Stimulated activated naive B cell treated with anti-CD40 and anti-IgM and Interleukin-4, amounts not matched to agents 10 μg/mL and 1 μg/mL and 100 μg/mL, for 72 hours (primary cell): ENCODE measurements at regions not wholly inside any gene's neighbourhood (a gene's known extent, or its start where the extent isn't known, plus 50 kb on each side); places are given as distances from the start of the nearest gene placed in this dataset.

Source experiments
- ATAC-seq, 2 donors: fragments of 150-1000 bp; cut with Tn5 transposase; replicated peaks; 2 replicates each; pipeline ENCODE4 v1.10.0; 2021; ENCODE audit warnings: moderate library complexity in 1 of 2
- DNase-seq: peaks from one replicate; pipeline ENCODE4 v3.0.0; 2021
- H3K27ac Mint-ChIP-seq: one replicate; pipeline ENCODE4 v1.8.0; 2022; ENCODE audit warnings: mild to moderate bottlenecking, mixed read lengths
- H3K27me3 Mint-ChIP-seq, 2 donors: one replicate each; pipeline ENCODE4 v1.8.0; 2022; ENCODE audit warnings: mixed read lengths in 2 of 2
- H3K36me3 Mint-ChIP-seq, 2 donors: one replicate each; pipeline ENCODE4 v1.8.0; 2022; ENCODE audit warnings: mixed read lengths in 2 of 2, mild to moderate bottlenecking in 1 of 2
- H3K4me1 Mint-ChIP-seq, 2 donors: one replicate each; pipeline ENCODE4 v1.8.0; 2022; ENCODE audit warnings: mixed read lengths in 2 of 2, mild to moderate bottlenecking in 1 of 2
- H3K4me3 Mint-ChIP-seq, 2 donors: one replicate each; pipeline ENCODE4 v1.8.0; 2022; ENCODE audit warnings: mild to moderate bottlenecking in 2 of 2, mixed read lengths in 2 of 2, moderate library complexity in 1 of 2
- H3K9me3 Mint-ChIP-seq, 2 donors: one replicate each; pipeline ENCODE4 v1.8.0; 2022; ENCODE audit warnings: mixed read lengths in 2 of 2, mild to moderate bottlenecking in 1 of 2

- H3K36me3 Mint-ChIP-seq: no peaks in the 10 kb centered on the region
- H3K27me3 Mint-ChIP-seq: no peaks in the 10 kb centered on the region
- DNase-seq (no peak), ATAC-seq (no peak)
- H3K4me1 Mint-ChIP-seq: no peaks in the 10 kb centered on the region
- no peak overlapping the region for H3K27ac Mint-ChIP-seq
- peaks cover 1 to 3% of the 10 kb centered on the region in 2 donors for H3K9me3 Mint-ChIP-seq
- no peak overlapping the region for H3K4me3 Mint-ChIP-seq
Observed at GRCh38 chr19:31659897-31660210, 310.6 kb upstream of the TSHZ3 start.

- Mint-ChIP-seq H3K27ac (no peak overlapping the region), H3K4me3 (no peak overlapping the region), H3K36me3 (no peaks in the 10 kb centered on the region), H3K9me3 (no peaks in the 10 kb centered on the region), H3K27me3 (no peaks in the 10 kb centered on the region), H3K4me1 (no peaks in the 10 kb centered on the region)
- ATAC-seq (no peak), DNase-seq (no peak)
Observed at GRCh38 chr19:31664096-31664495, 314.9 kb upstream of the TSHZ3 start.

GRCh38 chr19:31664997-31665396 lies 315.8 kb upstream of the TSHZ3 start:
- ATAC-seq (no peak), DNase-seq (no peak)
- Mint-ChIP-seq H3K9me3 (no peaks in the 10 kb centered on the region), H3K27me3 (no peaks in the 10 kb centered on the region), H3K4me1 (no peaks in the 10 kb centered on the region), H3K4me3 (no peak overlapping the region), H3K27ac (no peak overlapping the region), H3K36me3 (no peaks in the 10 kb centered on the region)

- ATAC-seq (no peak), DNase-seq (no peak)
- H3K4me1 Mint-ChIP-seq: no peaks in the 10 kb centered on the region
- H3K27ac Mint-ChIP-seq: no peak overlapping the region
- H3K4me3 Mint-ChIP-seq: no peak overlapping the region
- H3K36me3 Mint-ChIP-seq: no peaks in the 10 kb centered on the region
- H3K9me3 Mint-ChIP-seq: no peaks in the 10 kb centered on the region
- H3K27me3 Mint-ChIP-seq: no peaks in the 10 kb centered on the region
Observed at GRCh38 chr19:31666126-31666525, 316.9 kb upstream of the TSHZ3 start.

DNA sequence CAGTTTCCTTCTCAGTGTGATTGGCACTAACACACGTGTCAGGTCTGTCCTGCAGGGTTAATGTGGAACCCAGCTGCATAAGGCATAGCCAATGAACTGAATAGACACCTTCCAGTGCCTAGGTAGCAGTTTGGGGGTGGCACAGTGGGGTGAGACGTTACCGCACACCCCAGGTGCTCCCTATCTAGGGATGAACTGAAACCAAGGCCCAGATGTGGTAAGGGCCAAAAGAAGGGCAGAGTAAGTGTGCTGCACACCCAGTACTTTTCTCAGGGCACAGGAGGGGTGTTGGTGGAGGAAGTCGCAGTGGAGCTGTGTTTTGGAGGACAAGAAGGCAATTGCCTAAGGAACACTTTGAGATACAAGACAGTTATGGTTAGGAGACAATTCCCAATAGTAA lies 317.9 kb upstream of the TSHZ3 start:
- no peaks in the 10 kb centered on the region for H3K27me3 Mint-ChIP-seq

GRCh38 chr19:31668921-31669320 lies 319.7 kb upstream of the TSHZ3 start:
- Mint-ChIP-seq H3K9me3 (no peaks in the 10 kb centered on the region), H3K4me3 (no peak overlapping the region), H3K27ac (no peak overlapping the region), H3K27me3 (no peaks in the 10 kb centered on the region), H3K4me1 (no peaks in the 10 kb centered on the region), H3K36me3 (no peaks in the 10 kb centered on the region)
- ATAC-seq (no peak), DNase-seq (no peak)

More for the DNA sequence above, 317.9 kb upstream of the TSHZ3 start:
- no peak for DNase-seq
- Mint-ChIP-seq H3K27ac (no peak overlapping the region), H3K4me1 (no peaks in the 10 kb centered on the region), H3K9me3 (no peaks in the 10 kb centered on the region), H3K4me3 (no peak overlapping the region), H3K36me3 (no peaks in the 10 kb centered on the region)
- no peak for ATAC-seq

DNA sequence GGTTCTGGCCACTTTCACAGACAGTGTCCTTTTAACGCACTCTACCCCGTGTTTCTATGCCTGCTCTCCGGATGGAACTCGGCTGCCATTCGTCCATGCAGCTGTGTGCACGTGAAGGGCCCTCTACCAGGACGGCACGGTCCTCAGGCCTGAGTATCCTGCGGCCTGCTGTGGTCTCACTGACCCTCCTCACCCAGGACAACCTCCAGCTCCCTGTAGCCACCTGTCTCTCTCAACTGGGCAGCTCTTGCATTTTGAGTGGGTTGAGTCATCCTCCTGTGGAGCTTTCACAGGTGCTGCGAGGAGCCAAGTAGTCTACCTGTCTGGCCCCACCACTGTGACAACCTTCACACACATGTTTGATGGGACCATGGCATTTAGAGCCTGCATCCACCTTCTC lies 321.7 kb upstream of the TSHZ3 start:
- H3K27ac Mint-ChIP-seq: no peak overlapping the region
- no peaks in the 10 kb centered on the region for H3K36me3 Mint-ChIP-seq
- no peak overlapping the region for H3K4me3 Mint-ChIP-seq
- DNase-seq: no peak
- ATAC-seq: no peak
- no peaks in the 10 kb centered on the region for H3K9me3 Mint-ChIP-seq
- no peaks in the 10 kb centered on the region for H3K4me1 Mint-ChIP-seq
- H3K27me3 Mint-ChIP-seq: no peaks in the 10 kb centered on the region

GRCh38 chr19:31671411-31672035 lies 322.3 kb upstream of the TSHZ3 start:
- no peak for ATAC-seq
- Mint-ChIP-seq H3K27ac (no peak overlapping the region), H3K36me3 (no peaks in the 10 kb centered on the region), H3K4me3 (no peak overlapping the region), H3K4me1 (no peaks in the 10 kb centered on the region), H3K27me3 (no peaks in the 10 kb centered on the region), H3K9me3 (no peaks in the 10 kb centered on the region)
- DNase-seq: no peak

DNA sequence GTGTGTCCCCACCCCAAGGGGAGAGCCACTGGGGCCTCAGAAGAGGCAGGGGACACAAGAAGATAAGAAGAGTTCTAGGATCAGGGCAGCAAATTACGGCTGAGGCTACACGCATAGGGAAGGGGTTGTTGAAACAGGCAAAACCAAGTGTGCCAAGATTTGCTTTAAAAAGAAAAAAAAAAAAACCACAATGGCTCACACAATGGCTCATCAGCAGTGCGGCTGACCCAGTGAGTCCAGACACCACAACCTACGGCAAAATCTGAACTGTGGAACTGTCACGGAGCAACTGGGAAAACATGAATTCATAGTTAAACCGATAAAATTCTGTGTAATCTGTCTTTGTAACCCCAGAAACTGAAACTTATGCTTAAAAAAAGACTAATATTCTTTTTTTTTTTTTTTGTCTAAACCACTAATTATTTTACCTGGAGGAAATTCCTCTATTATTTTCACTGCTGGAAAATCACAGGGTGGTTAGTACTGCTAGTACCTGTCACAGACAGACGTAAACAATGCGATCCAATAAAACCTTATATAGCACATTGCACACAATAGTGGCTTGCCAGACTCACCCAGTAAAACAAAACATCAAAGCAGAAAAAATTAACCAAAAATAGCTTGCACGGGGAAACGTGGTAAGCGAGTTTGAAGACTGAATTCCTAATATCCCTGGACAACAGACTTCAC lies 325.4 kb upstream of the TSHZ3 start:
- Mint-ChIP-seq H3K4me1 (no peaks in the 10 kb centered on the region), H3K4me3 (no peak overlapping the region), H3K36me3 (no peaks in the 10 kb centered on the region), H3K27ac (no peak overlapping the region), H3K27me3 (no peaks in the 10 kb centered on the region), H3K9me3 (peaks cover 0 to 2% of the 10 kb centered on the region in 2 donors)
- ATAC-seq (no peak), DNase-seq (no peak)

DNA sequence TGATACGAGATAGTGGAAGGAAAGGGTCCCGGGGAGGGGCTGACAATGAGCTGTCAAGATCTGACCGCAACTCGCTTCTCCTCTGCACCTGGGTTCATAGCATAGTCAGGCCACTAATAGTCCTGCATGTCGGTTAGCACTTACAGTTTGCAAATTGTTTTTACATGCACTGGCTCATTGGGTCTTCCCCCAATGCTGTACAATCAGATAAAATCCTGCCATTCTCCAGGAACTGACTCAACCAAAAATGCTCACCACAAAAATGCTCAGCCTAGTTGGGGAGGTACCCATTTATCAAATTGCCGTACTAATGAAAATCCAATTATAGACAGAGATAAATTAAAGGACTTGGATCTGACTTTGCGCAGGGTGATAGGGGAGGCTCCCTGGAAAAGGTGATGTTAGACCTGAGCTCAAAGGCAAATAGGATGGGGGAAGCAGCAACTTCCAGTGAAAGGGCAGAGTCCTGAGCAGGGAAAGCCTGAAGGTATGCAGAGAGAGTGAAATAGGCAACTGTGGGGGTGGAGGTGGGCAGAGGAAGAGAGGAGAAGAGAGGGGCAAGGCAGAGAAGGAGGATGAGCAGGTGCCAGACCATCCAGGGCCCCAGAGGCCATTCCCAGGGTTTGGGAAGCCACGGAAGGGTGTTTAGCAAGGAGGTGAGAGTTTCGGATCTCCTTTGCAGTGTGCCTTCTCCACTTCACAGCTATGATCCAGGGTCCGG lies 326.1 kb upstream of the TSHZ3 start:
- Mint-ChIP-seq H3K4me3 (no peak overlapping the region), H3K4me1 (no peaks in the 10 kb centered on the region), H3K36me3 (no peaks in the 10 kb centered on the region), H3K27ac (no peak overlapping the region), H3K27me3 (no peaks in the 10 kb centered on the region), H3K9me3 (peaks cover 0 to 2% of the 10 kb centered on the region in 2 donors)
- DNase-seq (no peak), ATAC-seq (no peak)

DNA sequence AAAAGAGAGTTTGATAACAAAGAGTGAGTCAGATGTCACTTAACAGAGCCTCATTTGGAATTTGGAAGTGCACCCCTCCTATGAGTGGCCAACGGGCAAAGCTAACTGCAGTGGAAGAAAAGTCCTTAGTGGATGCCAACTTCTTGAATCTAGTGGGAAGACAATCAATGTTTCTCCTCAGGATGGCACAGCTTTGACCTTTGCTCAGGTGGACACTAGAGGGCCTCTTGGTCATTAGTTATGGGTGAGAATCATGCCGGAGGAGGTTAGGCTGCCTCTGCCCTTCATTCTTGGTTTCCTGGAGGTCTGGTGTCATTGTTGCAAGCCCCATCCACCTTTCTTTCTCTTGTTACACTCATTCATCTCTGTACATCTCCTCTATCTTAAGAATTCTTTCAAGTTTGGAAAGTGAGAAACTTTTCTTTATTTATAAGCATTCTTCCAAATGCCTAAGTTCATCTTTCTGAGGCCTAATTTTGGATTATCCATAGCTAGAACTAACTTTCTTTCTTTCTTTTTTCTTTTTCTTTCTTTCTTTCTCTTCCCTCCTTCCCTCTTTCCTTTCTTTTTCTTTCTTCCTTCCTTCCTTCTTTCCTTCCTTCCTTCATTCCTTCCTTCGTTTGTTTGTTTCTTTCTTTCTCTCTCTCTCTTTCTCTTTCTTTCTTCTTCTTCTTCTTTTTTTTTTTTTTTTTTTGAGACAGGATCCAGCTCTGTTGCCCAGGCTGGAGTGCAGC lies 327.2 kb upstream of the TSHZ3 start:
- Mint-ChIP-seq H3K4me3 (no peak overlapping the region), H3K27ac (no peak overlapping the region), H3K9me3 (peaks cover 0 to 2% of the 10 kb centered on the region in 2 donors), H3K4me1 (no peaks in the 10 kb centered on the region), H3K27me3 (no peaks in the 10 kb centered on the region), H3K36me3 (no peaks in the 10 kb centered on the region)
- DNase-seq (no peak), ATAC-seq (no peak)

- ATAC-seq (no peak), DNase-seq (no peak)
- Mint-ChIP-seq H3K9me3 (peaks cover 0 to 2% of the 10 kb centered on the region in 2 donors), H3K4me3 (no peak overlapping the region), H3K36me3 (no peaks in the 10 kb centered on the region), H3K27ac (no peak overlapping the region), H3K4me1 (no peaks in the 10 kb centered on the region), H3K27me3 (no peaks in the 10 kb centered on the region)
Observed at GRCh38 chr19:31678421-31678820, 329.2 kb upstream of the TSHZ3 start.

GRCh38 chr19:31681121-31681520 lies 331.9 kb upstream of the TSHZ3 start:
- no peaks in the 10 kb centered on the region for H3K27me3 Mint-ChIP-seq
- H3K27ac Mint-ChIP-seq: no peak overlapping the region
- no peaks in the 10 kb centered on the region for H3K36me3 Mint-ChIP-seq
- DNase-seq (no peak), ATAC-seq (no peak)
- H3K4me1 Mint-ChIP-seq: no peaks in the 10 kb centered on the region
- H3K4me3 Mint-ChIP-seq: no peak overlapping the region
- H3K9me3 Mint-ChIP-seq: peaks cover 10% of the 10 kb centered on the region in 2 donors

- peaks cover 2 to 3% of the 10 kb centered on the region in 2 donors for H3K9me3 Mint-ChIP-seq
Observed at GRCh38 chr19:31693131-31693932, 344.1 kb upstream of the TSHZ3 start.

More at GRCh38 chr19:31693131-31693932, 344.1 kb upstream of the TSHZ3 start:
- ATAC-seq: no peak
- H3K27me3 Mint-ChIP-seq: no peaks in the 10 kb centered on the region
- H3K4me3 Mint-ChIP-seq: no peak overlapping the region
- no peak for DNase-seq
- H3K4me1 Mint-ChIP-seq: no peaks in the 10 kb centered on the region
- H3K36me3 Mint-ChIP-seq: no peaks in the 10 kb centered on the region
- no peak overlapping the region for H3K27ac Mint-ChIP-seq
